ENCODE measurements at regions not wholly inside any gene's neighbourhood (a gene's known extent, or its start where the extent isn't known, plus 50 kb on each side); places are given as distances from the start of the nearest gene placed in this dataset.

DNA sequence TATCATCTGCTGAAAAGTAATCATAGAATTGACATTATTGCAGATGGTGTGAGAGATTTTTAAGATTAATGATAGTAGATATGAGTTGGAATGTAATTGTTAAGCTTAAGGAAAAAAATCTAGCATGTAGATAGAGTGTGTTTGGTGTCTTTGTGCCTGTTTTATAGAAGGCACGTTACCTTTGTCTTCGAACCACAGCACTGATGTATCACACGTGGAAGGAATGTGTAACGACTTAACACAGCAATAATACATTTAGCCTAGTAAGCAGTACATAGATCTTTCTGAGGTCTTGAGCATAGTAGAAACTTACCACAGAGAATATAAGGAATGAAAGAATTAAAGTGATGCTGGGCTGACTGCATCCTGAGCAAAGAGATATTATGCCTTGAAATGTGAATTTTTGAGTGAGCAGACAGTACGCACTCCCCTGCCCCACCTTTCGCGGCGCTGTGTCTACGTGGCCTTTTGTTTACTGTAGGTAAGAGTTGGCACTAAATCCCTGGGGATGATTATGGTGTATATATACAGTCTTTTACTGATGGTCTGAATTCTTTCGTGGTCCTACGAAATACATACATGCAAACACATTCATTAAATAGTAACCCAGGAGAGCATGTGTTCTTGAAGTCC lies 217.6 kb upstream of the TOPAZ1 start:
- no peak for TF ChIP-seq SIN3A (IDR thresholded peaks at IDR 0.05; ENCODE audit: borderline replicate concordance, insufficient read depth, low read depth, low read length)
- TF ChIP-seq, protein P1, sequence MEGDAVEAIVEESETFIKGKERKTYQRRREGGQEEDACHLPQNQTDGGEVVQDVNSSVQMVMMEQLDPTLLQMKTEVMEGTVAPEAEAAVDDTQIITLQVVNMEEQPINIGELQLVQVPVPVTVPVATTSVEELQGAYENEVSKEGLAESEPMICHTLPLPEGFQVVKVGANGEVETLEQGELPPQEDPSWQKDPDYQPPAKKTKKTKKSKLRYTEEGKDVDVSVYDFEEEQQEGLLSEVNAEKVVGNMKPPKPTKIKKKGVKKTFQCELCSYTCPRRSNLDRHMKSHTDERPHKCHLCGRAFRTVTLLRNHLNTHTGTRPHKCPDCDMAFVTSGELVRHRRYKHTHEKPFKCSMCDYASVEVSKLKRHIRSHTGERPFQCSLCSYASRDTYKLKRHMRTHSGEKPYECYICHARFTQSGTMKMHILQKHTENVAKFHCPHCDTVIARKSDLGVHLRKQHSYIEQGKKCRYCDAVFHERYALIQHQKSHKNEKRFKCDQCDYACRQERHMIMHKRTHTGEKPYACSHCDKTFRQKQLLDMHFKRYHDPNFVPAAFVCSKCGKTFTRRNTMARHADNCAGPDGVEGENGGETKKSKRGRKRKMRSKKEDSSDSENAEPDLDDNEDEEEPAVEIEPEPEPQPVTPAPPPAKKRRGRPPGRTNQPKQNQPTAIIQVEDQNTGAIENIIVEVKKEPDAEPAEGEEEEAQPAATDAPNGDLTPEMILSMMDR (IDR thresholded peaks at IDR 0.05), result no peak
- TF ChIP-seq TCF7L2 (IDR thresholded peaks at IDR 0.05; ENCODE audit: low read depth, low read length), result no peak
- TF ChIP-seq, protein P2, sequence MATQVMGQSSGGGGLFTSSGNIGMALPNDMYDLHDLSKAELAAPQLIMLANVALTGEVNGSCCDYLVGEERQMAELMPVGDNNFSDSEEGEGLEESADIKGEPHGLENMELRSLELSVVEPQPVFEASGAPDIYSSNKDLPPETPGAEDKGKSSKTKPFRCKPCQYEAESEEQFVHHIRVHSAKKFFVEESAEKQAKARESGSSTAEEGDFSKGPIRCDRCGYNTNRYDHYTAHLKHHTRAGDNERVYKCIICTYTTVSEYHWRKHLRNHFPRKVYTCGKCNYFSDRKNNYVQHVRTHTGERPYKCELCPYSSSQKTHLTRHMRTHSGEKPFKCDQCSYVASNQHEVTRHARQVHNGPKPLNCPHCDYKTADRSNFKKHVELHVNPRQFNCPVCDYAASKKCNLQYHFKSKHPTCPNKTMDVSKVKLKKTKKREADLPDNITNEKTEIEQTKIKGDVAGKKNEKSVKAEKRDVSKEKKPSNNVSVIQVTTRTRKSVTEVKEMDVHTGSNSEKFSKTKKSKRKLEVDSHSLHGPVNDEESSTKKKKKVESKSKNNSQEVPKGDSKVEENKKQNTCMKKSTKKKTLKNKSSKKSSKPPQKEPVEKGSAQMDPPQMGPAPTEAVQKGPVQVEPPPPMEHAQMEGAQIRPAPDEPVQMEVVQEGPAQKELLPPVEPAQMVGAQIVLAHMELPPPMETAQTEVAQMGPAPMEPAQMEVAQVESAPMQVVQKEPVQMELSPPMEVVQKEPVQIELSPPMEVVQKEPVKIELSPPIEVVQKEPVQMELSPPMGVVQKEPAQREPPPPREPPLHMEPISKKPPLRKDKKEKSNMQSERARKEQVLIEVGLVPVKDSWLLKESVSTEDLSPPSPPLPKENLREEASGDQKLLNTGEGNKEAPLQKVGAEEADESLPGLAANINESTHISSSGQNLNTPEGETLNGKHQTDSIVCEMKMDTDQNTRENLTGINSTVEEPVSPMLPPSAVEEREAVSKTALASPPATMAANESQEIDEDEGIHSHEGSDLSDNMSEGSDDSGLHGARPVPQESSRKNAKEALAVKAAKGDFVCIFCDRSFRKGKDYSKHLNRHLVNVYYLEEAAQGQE (IDR thresholded peaks at IDR 0.05; ENCODE audit: insufficient read depth in 1 of 2, low read depth in 2 of 2, low read length in 1 of 2), result no peak

Data from Panc1 (cell line).